ENCODE measurements at regions not wholly inside any gene's neighbourhood (a gene's known extent, or its start where the extent isn't known, plus 50 kb on each side); places are given as distances from the start of the nearest gene placed in this dataset.
A peak's percentile ranks its signal among the peaks of the same experiment; 100 is the strongest.

GRCh38 chr6:85772641-85773040 is 130.0 kb upstream of the SYNCRIP start:
- no peak for TF ChIP-seq CTCF (IDR thresholded peaks at IDR 0.05; ENCODE audit: low read depth, low read length)
- DNase-seq (ENCODE audit: low read depth, low spot score) = no peak
- H3K4me3 ChIP-seq (ENCODE audit: low read depth, low read length) = no peak overlapping the region
- in situ Hi-C loops (cut with HindIII; ENCODE audit: low sequenced_read_pairs) = no loop called here

DNA sequence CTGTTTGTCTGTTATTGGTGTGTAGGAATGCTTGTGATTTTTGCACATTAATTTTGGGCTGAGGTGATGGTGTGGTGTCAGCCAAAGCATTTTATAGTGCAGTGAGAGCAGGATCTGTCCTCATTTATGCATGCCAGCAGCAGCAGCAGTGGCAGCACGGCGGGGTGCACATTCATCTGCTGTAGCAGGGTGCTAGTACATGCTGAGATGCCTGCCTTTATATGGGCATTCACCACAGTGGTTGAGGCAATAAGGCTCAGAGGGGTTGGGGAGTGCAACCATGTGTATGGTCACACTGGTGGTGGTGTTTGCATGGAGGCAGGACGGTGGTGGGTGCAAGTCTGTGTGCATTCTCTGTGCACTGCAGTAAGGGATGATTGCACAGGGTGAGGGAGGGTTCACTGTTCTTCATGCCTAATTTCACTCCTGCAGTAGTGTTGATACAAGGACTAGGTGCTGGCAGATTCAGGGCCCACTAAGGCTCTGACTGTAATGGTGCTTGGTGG is 129.3 kb upstream of the SYNCRIP start:
- no peak overlapping the region for H3K4me3 ChIP-seq (ENCODE audit: low read depth, low read length)
- in situ Hi-C loops (cut with HindIII; ENCODE audit: low sequenced_read_pairs) = no loop called here
- DNase-seq (ENCODE audit: low read depth, low spot score) = no peak
- TF ChIP-seq CTCF (IDR thresholded peaks at IDR 0.05; ENCODE audit: low read depth, low read length) = no peak

- DNase-seq (ENCODE audit: low read depth, low spot score) = no peak
- H3K4me3 ChIP-seq (ENCODE audit: low read depth, low read length) = no peak overlapping the region
- TF ChIP-seq CTCF (IDR thresholded peaks at IDR 0.05; ENCODE audit: low read depth, low read length) = no peak
- in situ Hi-C loops (cut with HindIII; ENCODE audit: low sequenced_read_pairs) = no loop called here
Observed at GRCh38 chr6:85771455-85771854, 128.8 kb upstream of the SYNCRIP start.

- no peak for TF ChIP-seq CTCF (IDR thresholded peaks at IDR 0.05; ENCODE audit: low read depth, low read length)
Observed at GRCh38 chr6:85764844-85765243, 122.2 kb upstream of the SYNCRIP start.

GRCh38 chr6:85756982-85757381 is 114.3 kb upstream of the SYNCRIP start:
- peak; percentile 46 for DNase-seq (ENCODE audit: low read depth, low spot score)
- TF ChIP-seq CTCF (IDR thresholded peaks at IDR 0.05; ENCODE audit: low read depth, low read length) = peak; percentile 47
- H3K4me3 ChIP-seq (ENCODE audit: low read depth, low read length) = no peak overlapping the region
- in situ Hi-C loops (cut with HindIII; ENCODE audit: low sequenced_read_pairs) = no loop called here

More at GRCh38 chr6:85764844-85765243, 122.2 kb upstream of the SYNCRIP start:
- in situ Hi-C loops (cut with HindIII; ENCODE audit: low sequenced_read_pairs) = no loop called here
- H3K4me3 ChIP-seq (ENCODE audit: low read depth, low read length) = no peak overlapping the region
- no peak for DNase-seq (ENCODE audit: low read depth, low spot score)

DNA sequence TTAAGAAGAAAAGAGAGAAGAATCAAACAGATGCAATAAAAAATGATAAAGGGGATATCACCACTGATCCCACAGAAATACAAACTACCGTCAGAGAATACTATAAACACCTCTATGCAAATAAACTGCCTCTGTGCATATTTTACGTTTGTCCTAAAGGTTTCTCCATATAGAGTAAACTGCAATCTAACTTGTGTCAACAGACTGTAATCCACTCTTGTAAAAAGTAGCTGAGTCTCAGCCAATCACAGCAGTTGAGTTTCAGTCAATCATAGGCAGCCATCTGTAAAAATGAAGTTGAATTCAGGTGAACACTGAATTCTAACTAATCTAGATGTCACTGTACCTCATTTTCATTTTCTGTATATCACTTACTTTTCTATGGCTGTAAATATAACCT is 112.2 kb upstream of the SYNCRIP start:
- no peak for TF ChIP-seq CTCF (IDR thresholded peaks at IDR 0.05; ENCODE audit: low read depth, low read length)
- no peak for DNase-seq (ENCODE audit: low read depth, low spot score)
- no peak overlapping the region for H3K4me3 ChIP-seq (ENCODE audit: low read depth, low read length)
- in situ Hi-C loops (cut with HindIII; ENCODE audit: low sequenced_read_pairs) = no loop called here

- H3K4me3 ChIP-seq (ENCODE audit: low read depth, low read length) = no peak overlapping the region
- in situ Hi-C loops (cut with HindIII; ENCODE audit: low sequenced_read_pairs) = no loop called here
- TF ChIP-seq CTCF (IDR thresholded peaks at IDR 0.05; ENCODE audit: low read depth, low read length) = no peak
- DNase-seq (ENCODE audit: low read depth, low spot score) = no peak
Observed at GRCh38 chr6:85752602-85753001, 109.9 kb upstream of the SYNCRIP start.
